ENCODE measurements at regions not wholly inside any gene's neighbourhood (a gene's known extent, or its start where the extent isn't known, plus 50 kb on each side); places are given as distances from the start of the nearest gene placed in this dataset.

DNA sequence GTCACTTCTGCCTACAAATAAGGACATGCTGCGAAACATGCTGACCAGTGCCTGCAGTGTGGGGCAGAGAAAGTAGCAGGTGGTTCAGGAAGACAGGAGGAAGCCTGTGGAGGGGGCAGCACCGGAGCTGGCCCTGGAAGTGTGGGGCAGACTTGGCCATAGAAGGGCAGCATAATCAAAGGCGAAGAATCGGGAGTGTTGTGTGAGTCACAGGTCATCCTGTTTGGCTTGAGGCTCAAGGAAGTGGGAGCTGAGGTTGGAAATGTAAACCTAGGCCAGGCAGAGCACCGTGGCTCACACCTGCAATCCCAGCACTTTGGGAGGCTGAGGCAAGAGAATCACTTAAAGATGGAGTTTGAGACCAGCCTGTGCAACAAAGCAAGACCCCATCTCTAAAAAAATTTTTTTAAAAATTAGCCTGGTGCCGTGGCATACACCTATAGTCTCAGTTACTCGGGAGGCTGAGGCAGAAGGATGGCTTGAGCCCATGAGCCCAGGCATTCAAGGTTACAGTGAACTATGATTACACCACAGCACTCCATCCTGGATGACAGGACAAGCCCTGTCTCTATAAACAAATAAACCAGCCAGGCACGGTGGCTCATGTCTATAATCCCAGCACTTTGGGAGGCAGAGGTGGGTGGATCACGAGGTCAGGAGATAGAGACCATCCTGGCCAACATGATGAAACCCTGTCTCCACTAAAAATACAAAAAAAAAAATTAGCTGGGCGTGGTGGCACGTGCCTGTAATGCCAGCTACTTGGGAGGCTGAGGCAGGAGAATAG, 54.0 kb downstream of the FAM43A start (continued):
- TF ChIP-seq SMC3 (IDR thresholded peaks at IDR 0.05; ENCODE audit: low read length) = no peak
- no peak for TF ChIP-seq ZNF263 (CRISPR knock-in tag; IDR thresholded peaks at IDR 0.05)
- 0 out of 2 replicates have a peak, but pooled peaks have one; percentile 26 for TF ChIP-seq BCL6 (CRISPR knock-in tag; IDR thresholded peaks at IDR 0.05)
- TF ChIP-seq ZNF850 (CRISPR knock-in tag; conservative IDR thresholded peaks at IDR 0.05) = no peak
- TF ChIP-seq ZSCAN30 (CRISPR knock-in tag; IDR thresholded peaks at IDR 0.05) = no peak
- TF ChIP-seq NBN (conservative IDR thresholded peaks at IDR 0.05) = no peak
- TF ChIP-seq, protein P1, sequence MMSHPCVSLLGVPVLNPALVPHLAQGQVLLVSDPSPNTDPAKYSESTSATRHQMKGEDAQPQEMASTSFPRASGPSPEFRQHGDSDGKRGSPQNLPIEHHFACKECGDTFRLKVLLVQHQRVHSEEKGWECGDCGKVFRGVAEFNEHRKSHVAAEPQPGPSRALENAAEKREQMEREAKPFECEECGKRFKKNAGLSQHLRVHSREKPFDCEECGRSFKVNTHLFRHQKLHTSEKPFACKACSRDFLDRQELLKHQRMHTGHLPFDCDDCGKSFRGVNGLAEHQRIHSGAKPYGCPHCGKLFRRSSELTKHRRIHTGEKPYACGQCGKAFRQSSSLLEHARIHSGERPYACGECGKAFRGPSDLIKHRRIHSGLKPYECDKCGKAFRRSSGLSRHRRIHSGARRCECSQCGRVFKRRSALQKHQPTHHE (CRISPR knock-in tag; IDR thresholded peaks at IDR 0.05; ENCODE audit: borderline replicate concordance) = no peak
- TF ChIP-seq, protein P2, sequence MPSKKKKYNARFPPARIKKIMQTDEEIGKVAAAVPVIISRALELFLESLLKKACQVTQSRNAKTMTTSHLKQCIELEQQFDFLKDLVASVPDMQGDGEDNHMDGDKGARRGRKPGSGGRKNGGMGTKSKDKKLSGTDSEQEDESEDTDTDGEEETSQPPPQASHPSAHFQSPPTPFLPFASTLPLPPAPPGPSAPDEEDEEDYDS (CRISPR knock-in tag; IDR thresholded peaks at IDR 0.05) = no peak
- no peak for TF ChIP-seq ZNF616 (CRISPR knock-in tag; IDR thresholded peaks at IDR 0.05; ENCODE audit: low read depth)
- no peak for TF ChIP-seq ZKSCAN1 (IDR thresholded peaks at IDR 0.05; ENCODE audit: low read length)
- no peak for TF ChIP-seq SOX13 (IDR thresholded peaks at IDR 0.05)
- peak in 1 of 2 experiments; percentile 40; a peak in 1 of 4 replicates for TF ChIP-seq SOX13 (CRISPR knock-in tag; conservative IDR thresholded peaks at IDR 0.05 in 1 of 2, IDR thresholded peaks at IDR 0.05 in 1 of 2)
- no peak for TF ChIP-seq RXRB (CRISPR knock-in tag; IDR thresholded peaks at IDR 0.05; ENCODE audit: borderline replicate concordance)
- no peak for TF ChIP-seq ZNF337 (CRISPR knock-in tag; IDR thresholded peaks at IDR 0.05; ENCODE audit: borderline replicate concordance, low read depth)
- no peak for TF ChIP-seq ZKSCAN5 (CRISPR knock-in tag; IDR thresholded peaks at IDR 0.05)
- no peak for TF ChIP-seq ZFP36L2 (CRISPR knock-in tag; IDR thresholded peaks at IDR 0.05)
- TF ChIP-seq FOXA3 (CRISPR knock-in tag; IDR thresholded peaks at IDR 0.05) = 0 out of 2 replicates have a peak, but pooled peaks have one; percentile 21
- TF ChIP-seq ZNF33B (CRISPR knock-in tag; IDR thresholded peaks at IDR 0.05) = no peak
- TF ChIP-seq ZNF589 (CRISPR knock-in tag; conservative IDR thresholded peaks at IDR 0.05) = no peak
- TF ChIP-seq, protein P3, sequence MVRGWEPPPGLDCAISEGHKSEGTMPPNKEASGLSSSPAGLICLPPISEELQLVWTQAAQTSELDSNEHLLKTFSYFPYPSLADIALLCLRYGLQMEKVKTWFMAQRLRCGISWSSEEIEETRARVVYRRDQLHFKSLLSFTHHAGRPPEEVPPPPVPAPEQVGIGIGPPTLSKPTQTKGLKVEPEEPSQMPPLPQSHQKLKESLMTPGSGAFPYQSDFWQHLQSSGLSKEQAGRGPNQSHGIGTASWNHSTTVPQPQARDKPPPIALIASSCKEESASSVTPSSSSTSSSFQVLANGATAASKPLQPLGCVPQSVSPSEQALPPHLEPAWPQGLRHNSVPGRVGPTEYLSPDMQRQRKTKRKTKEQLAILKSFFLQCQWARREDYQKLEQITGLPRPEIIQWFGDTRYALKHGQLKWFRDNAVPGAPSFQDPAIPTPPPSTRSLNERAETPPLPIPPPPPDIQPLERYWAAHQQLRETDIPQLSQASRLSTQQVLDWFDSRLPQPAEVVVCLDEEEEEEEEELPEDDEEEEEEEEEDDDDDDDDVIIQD (CRISPR knock-in tag; IDR thresholded peaks at IDR 0.05; ENCODE audit: low read depth) = no peak
- no peak for TF ChIP-seq MBNL3 (CRISPR knock-in tag; conservative IDR thresholded peaks at IDR 0.05)
- no peak for TF ChIP-seq KLF13 (CRISPR knock-in tag; IDR thresholded peaks at IDR 0.05)
- TF ChIP-seq FOXK2 (IDR thresholded peaks at IDR 0.05) = no peak
- TF ChIP-seq, protein P4, sequence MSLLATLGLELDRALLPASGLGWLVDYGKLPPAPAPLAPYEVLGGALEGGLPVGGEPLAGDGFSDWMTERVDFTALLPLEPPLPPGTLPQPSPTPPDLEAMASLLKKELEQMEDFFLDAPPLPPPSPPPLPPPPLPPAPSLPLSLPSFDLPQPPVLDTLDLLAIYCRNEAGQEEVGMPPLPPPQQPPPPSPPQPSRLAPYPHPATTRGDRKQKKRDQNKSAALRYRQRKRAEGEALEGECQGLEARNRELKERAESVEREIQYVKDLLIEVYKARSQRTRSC (CRISPR knock-in tag; IDR thresholded peaks at IDR 0.05; ENCODE audit: low read depth) = no peak
- TF ChIP-seq ZMAT3 (CRISPR knock-in tag; conservative IDR thresholded peaks at IDR 0.05) = no peak
- TF ChIP-seq FOXK1 (CRISPR knock-in tag; IDR thresholded peaks at IDR 0.05; ENCODE audit: borderline replicate concordance, low read depth) = 0 out of 2 replicates have a peak, but pooled peaks have one; percentile 15
- TF ChIP-seq SYNCRIP (IDR thresholded peaks at IDR 0.05; ENCODE audit: insufficient read depth, low read depth, low read length) = no peak
- TF ChIP-seq SMAD1 (CRISPR knock-in tag; IDR thresholded peaks at IDR 0.05; ENCODE audit: borderline replicate concordance, low read depth) = no peak
- no peak for TF ChIP-seq ZFY (CRISPR knock-in tag; IDR thresholded peaks at IDR 0.05)
